CD1c-positive myeloid dendritic cell (primary cell): ENCODE measurements at regions not wholly inside any gene's neighbourhood (a gene's known extent, or its start where the extent isn't known, plus 50 kb on each side); places are given as distances from the start of the nearest gene placed in this dataset.
"Not testable (repeated sequence)": the region's sequence is repeated elsewhere in the genome, so short reads cannot be mapped to it uniquely, and the experiment has no call there.

Source experiments
- DNase-seq: peaks from one replicate; pipeline ENCODE4 v3.0.0-alpha.2; 2016; ENCODE audit errors: extremely low spot score

- peak; percentile 5 for DNase-seq
Observed at GRCh38 chr4:141458501-141458900, 177.9 kb upstream of the IL15 start.

- no peak for DNase-seq
Observed at GRCh38 chr4:141459020-141459419, 177.4 kb upstream of the IL15 start.

- no peak for DNase-seq
Observed at GRCh38 chr4:141462361-141462760, 174.0 kb upstream of the IL15 start.

GRCh38 chr4:141463678-141464077, 172.7 kb upstream of the IL15 start:
- DNase-seq = no peak

- DNase-seq = no peak
Observed at GRCh38 chr4:141464366-141464765, 172.0 kb upstream of the IL15 start.

- DNase-seq = no peak
Observed at GRCh38 chr4:141465171-141465570, 171.2 kb upstream of the IL15 start.

GRCh38 chr4:141467225-141467624, 169.2 kb upstream of the IL15 start:
- no peak for DNase-seq

GRCh38 chr4:141469392-141469791, 167.0 kb upstream of the IL15 start:
- DNase-seq = no peak

- DNase-seq = no peak
Observed at GRCh38 chr4:141473026-141473540, 163.3 kb upstream of the IL15 start.

- DNase-seq = no peak
Observed at GRCh38 chr4:141473952-141474351, 162.4 kb upstream of the IL15 start.

- DNase-seq = no peak
Observed at GRCh38 chr4:141480950-141481349, 155.4 kb upstream of the IL15 start.

- DNase-seq = not testable (repeated sequence)
Observed at GRCh38 chr4:141484298-141484697, 152.1 kb upstream of the IL15 start.

- DNase-seq = no peak
Observed at GRCh38 chr4:141486375-141486997, 149.9 kb upstream of the IL15 start.

GRCh38 chr4:141497627-141498026, 138.8 kb upstream of the IL15 start:
- DNase-seq = no peak

GRCh38 chr4:141499261-141499853, 137.0 kb upstream of the IL15 start:
- no peak for DNase-seq

- DNase-seq = no peak
Observed at GRCh38 chr4:141501395-141501794, 135.0 kb upstream of the IL15 start.

GRCh38 chr4:141501931-141502330, 134.5 kb upstream of the IL15 start:
- DNase-seq = no peak

- DNase-seq = no peak
Observed at GRCh38 chr4:141502755-141503154, 133.6 kb upstream of the IL15 start.

- no peak for DNase-seq
Observed at GRCh38 chr4:141503260-141503659, 133.1 kb upstream of the IL15 start.

GRCh38 chr4:141511055-141511454, 125.3 kb upstream of the IL15 start:
- no peak for DNase-seq

- no peak for DNase-seq
Observed at GRCh38 chr4:141513866-141514265, 122.5 kb upstream of the IL15 start.

GRCh38 chr4:141518222-141518621, 118.2 kb upstream of the IL15 start:
- no peak for DNase-seq

GRCh38 chr4:141524116-141524515, 112.3 kb upstream of the IL15 start:
- DNase-seq = peak; percentile 16

- DNase-seq = no peak
Observed at GRCh38 chr4:141524841-141525240, 111.5 kb upstream of the IL15 start.
